H1 (cell line): ENCODE measurements at regions not wholly inside any gene's neighbourhood (a gene's known extent, or its start where the extent isn't known, plus 50 kb on each side); places are given as distances from the start of the nearest gene placed in this dataset.

ENCODE experiments used
- CTCF ChIA-PET: fragments of 300-600 bp; sonication (Branson Sonifier 250); formaldehyde crosslinking; loops from one replicate; lab custom pipeline; 2021; ENCODE audit not compliant: partially characterized antibody; lab: Charles Lee
- POLR2A ChIA-PET: fragments of 300-600 bp; sonication (Branson Sonifier 250); formaldehyde crosslinking; loops from one replicate; lab custom pipeline; 2021; ENCODE audit warnings: inconsistent platforms; ENCODE audit not compliant: partially characterized antibody; lab: Charles Lee
- DNase-seq, 2 experiments: peaks; one replicate each; pipeline versions ENCODE4 v3.0.0 to v3.0.0-alpha.2; 2010 to 2022; ENCODE audit warnings: low spot score in 2 of 2, low read depth in 1 of 2, mixed read lengths in 1 of 2
- FAIRE-seq: peaks from 2 replicates; lab custom pipeline; 2011; peaks lifted over from hg19 to GRCh38; lab: Jason Lieb, UNC
- H2AFZ ChIP-seq: 2 replicates; pipeline ENCODE4 v1.8.1; 2012; ENCODE audit warnings: low read length, inconsistent platforms
- H2AK5ac ChIP-seq: 2 replicates; pipeline ENCODE4 v1.6.1; 2013; ENCODE audit warnings: low read depth, low read length
- H2BK120ac ChIP-seq: replicated peaks from 2 replicates; pipeline ENCODE3; 2013; ENCODE audit warnings: low read depth, low read length, inconsistent platforms
- H2BK12ac ChIP-seq: 2 replicates; pipeline ENCODE4 v1.6.1; 2013; ENCODE audit warnings: low read depth, low read length
- H2BK15ac ChIP-seq: 2 replicates; pipeline ENCODE4 v1.6.1; 2013; ENCODE audit warnings: low read length
- H2BK20ac ChIP-seq: 2 replicates; pipeline ENCODE4 v1.6.1; 2013; ENCODE audit warnings: low read length
- H2BK5ac ChIP-seq: 2 replicates; pipeline ENCODE4 v1.6.1; 2013; ENCODE audit warnings: low read depth, low read length
- H3K14ac ChIP-seq: 2 replicates; pipeline ENCODE4 v1.6.1; 2013; ENCODE audit warnings: inconsistent platforms; ENCODE audit not compliant: insufficient read length
- H3K18ac ChIP-seq: 2 replicates; pipeline ENCODE4 v1.6.1; 2013; ENCODE audit warnings: low read length; ENCODE audit errors: extremely low read depth
- H3K23ac ChIP-seq: 2 replicates; pipeline ENCODE4 v1.6.1; 2013; ENCODE audit warnings: inconsistent platforms; ENCODE audit not compliant: insufficient read length
- H3K23me2 ChIP-seq: 2 replicates; pipeline ENCODE4 v1.6.1; 2013; ENCODE audit warnings: low read depth, low read length
- H3K27ac ChIP-seq: 2 replicates; pipeline ENCODE4 v1.6.1; 2011; ENCODE audit warnings: low read depth, low read length, inconsistent platforms
- H3K27me3 ChIP-seq, 4 experiments: replicated peaks in 1 of 4; 1 replicate in 1 of 4; 2 replicates in 3 of 4; pipeline versions ENCODE4 v1.6.1 to v1.8.1; 2011 to 2013; ENCODE audit warnings: low read length in 3 of 4, mild to moderate bottlenecking in 3 of 4, inconsistent platforms in 2 of 4, mixed read lengths in 2 of 4, moderate library complexity in 1 of 4; ENCODE audit not compliant: control insufficient read depth in 3 of 4, insufficient read depth in 3 of 4; ENCODE audit errors: extremely low read depth in 1 of 4
- H3K36me3 ChIP-seq, 4 experiments: 2 replicates each; pipeline versions ENCODE4 v1.6.1 to v1.8.1; 2011 to 2013; ENCODE audit warnings: mild to moderate bottlenecking in 4 of 4, low read length in 3 of 4, moderate library complexity in 2 of 4, control low read depth in 1 of 4, inconsistent platforms in 1 of 4; ENCODE audit not compliant: insufficient read depth in 4 of 4, control insufficient read depth in 2 of 4
- H3K4ac ChIP-seq: replicated peaks from 2 replicates; pipeline ENCODE3; 2013; ENCODE audit warnings: low read length, low read depth, mixed read lengths, inconsistent platforms; ENCODE audit not compliant: insufficient read length
- H3K4me1 ChIP-seq, 4 experiments: replicated peaks in 1 of 4; 1 replicate in 1 of 4; 2 replicates in 3 of 4; pipeline versions ENCODE4 v1.6.1 to v1.8.1; 2011 to 2013; ENCODE audit warnings: low read length in 3 of 4, inconsistent platforms in 2 of 4, mixed read lengths in 1 of 4; ENCODE audit not compliant: insufficient read depth in 4 of 4, control insufficient read depth in 3 of 4
- H3K4me2 ChIP-seq, 2 experiments: 2 replicates each; pipeline versions ENCODE4 v1.6.1 to v1.8.1; 2011 to 2013; ENCODE audit warnings: low read depth in 2 of 2, low read length in 2 of 2, control low read depth in 1 of 2, inconsistent platforms in 1 of 2, mild to moderate bottlenecking in 1 of 2; ENCODE audit not compliant: insufficient read depth in 1 of 2
- H3K4me3 ChIP-seq, 4 experiments: fragments of 200-600, 300-600 bp in 1 of 4; sonication (generic), shearing (Covaris generic), sonication (Bioruptor Twin) in 1 of 4; 2 replicates each; pipeline versions ENCODE4 v1.5.1 to v1.8.1; 2011 to 2016; ENCODE audit warnings: low read length in 4 of 4, low read depth in 3 of 4, control low read depth in 2 of 4, inconsistent platforms in 2 of 4, mild to moderate bottlenecking in 2 of 4, mixed read lengths in 1 of 4, moderate library complexity in 1 of 4; ENCODE audit not compliant: insufficient read depth in 2 of 4; ENCODE audit errors: extremely low read depth in 1 of 4
- H3K56ac ChIP-seq: replicated peaks from 2 replicates; pipeline ENCODE3; 2013; ENCODE audit warnings: low read depth, mild to moderate bottlenecking, mixed read lengths, low read length, inconsistent platforms; ENCODE audit not compliant: insufficient read length
- H3K79me1 ChIP-seq: 2 replicates; pipeline ENCODE4 v1.6.1; 2013; ENCODE audit warnings: low read depth, low read length, control low read depth
- H3K79me2 ChIP-seq, 2 experiments: 2 replicates each; pipeline versions ENCODE4 v1.6.1 to v1.8.1; 2012 to 2013; ENCODE audit warnings: low read length in 2 of 2, mild to moderate bottlenecking in 2 of 2, inconsistent platforms in 1 of 2; ENCODE audit not compliant: insufficient read depth in 2 of 2, control insufficient read depth in 1 of 2
- H3K9ac ChIP-seq, 4 experiments: replicated peaks in 1 of 4; 1 replicate in 1 of 4; 2 replicates in 3 of 4; pipeline versions ENCODE4 v1.6.1 to v1.8.1; 2011 to 2013; ENCODE audit warnings: low read depth in 3 of 4, low read length in 3 of 4, control low read depth in 2 of 4, mild to moderate bottlenecking in 2 of 4, moderate library complexity in 2 of 4, inconsistent platforms in 1 of 4; ENCODE audit errors: extremely low read depth in 1 of 4
- H3K9me3 ChIP-seq, 2 experiments: 2 replicates each; pipeline versions ENCODE4 v1.6.1 to v1.8.1; 2012 to 2013; ENCODE audit warnings: mild to moderate bottlenecking in 2 of 2, moderate library complexity in 2 of 2, control low read depth in 1 of 2, inconsistent platforms in 1 of 2, low read depth in 1 of 2, low read length in 1 of 2, mixed read lengths in 1 of 2; ENCODE audit not compliant: insufficient read depth in 2 of 2
- H4K20me1 ChIP-seq, 2 experiments: replicated peaks in 1 of 2; 2 replicates each; pipeline versions ENCODE3 to v1.8.1; 2011 to 2013; ENCODE audit warnings: inconsistent platforms in 2 of 2, low read length in 2 of 2, mild to moderate bottlenecking in 1 of 2; ENCODE audit not compliant: insufficient read depth in 2 of 2, control insufficient read depth in 1 of 2
- H4K5ac ChIP-seq: 2 replicates; pipeline ENCODE4 v1.6.1; 2013; ENCODE audit warnings: low read length, low read depth, mixed read lengths, inconsistent platforms; ENCODE audit not compliant: insufficient read length
- H4K8ac ChIP-seq: 2 replicates; pipeline ENCODE4 v1.8.0; 2013; ENCODE audit warnings: mild to moderate bottlenecking, moderate library complexity, low read length, inconsistent platforms; ENCODE audit not compliant: insufficient read depth; ENCODE audit errors: extremely low read depth
- H4K91ac ChIP-seq: replicated peaks from 2 replicates; pipeline ENCODE3; 2013; ENCODE audit warnings: low read length, mixed read lengths, inconsistent platforms; ENCODE audit not compliant: insufficient read length
- ATF2 ChIP-seq: IDR thresholded peaks from 2 replicates; pipeline ENCODE4 v1.6.1; 2012; ENCODE audit warnings: low read length, inconsistent platforms
- NRF1 ChIP-seq: IDR thresholded peaks from 2 replicates; pipeline ENCODE4 v1.6.1; 2011; ENCODE audit warnings: mild to moderate bottlenecking, low read depth, low read length, improper control_type of control experiment
- SP2 ChIP-seq: IDR thresholded peaks from 2 replicates; pipeline ENCODE4 v1.6.1; 2012; ENCODE audit warnings: mild to moderate bottlenecking, low read length, inconsistent platforms
- WGBS, 2 experiments: shearing (Covaris generic) in 1 of 2; methylation state at CpG; one replicate each; pipeline versions ENCODE4 v1.1.6 to v1.1.7; 2013 to 2015; ENCODE audit warnings: low lambda C conversion rate in 2 of 2, mixed read lengths in 2 of 2, inconsistent platforms in 1 of 2, low coverage in 1 of 2, missing lambda C conversion rate in 1 of 2; ENCODE audit not compliant: insufficient replicate concordance in 2 of 2, insufficient coverage in 1 of 2, insufficient read length in 1 of 2; ENCODE audit errors: extremely low coverage in 1 of 2, missing lambda C conversion rate in 1 of 2; 5-methylcytosine and 5-hydroxymethylcytosine counted together

- Histone ChIP-seq H4K20me1 (no peaks in the 10 kb centered on the region), H2BK15ac (no peak overlapping the region), H2AFZ (no peak overlapping the region), H3K4ac (no peak overlapping the region), H3K56ac (no peak overlapping the region), H2BK20ac (no peak overlapping the region), H2AK5ac (no peak overlapping the region), H3K79me2 (no peaks in the 10 kb centered on the region), H4K5ac (no peak overlapping the region), H2BK5ac (no peak overlapping the region), H3K27me3 (peaks cover 0 to 9% (median 4%) of the 10 kb centered on the region in 4 experiments; a peak in 4 of 7 replicates), H3K9me3 (no peaks in the 10 kb centered on the region), H3K23ac (no peak overlapping the region), H3K79me1 (no peaks in the 10 kb centered on the region), H3K36me3 (no peaks in the 10 kb centered on the region), H3K4me1 (peaks cover 0 to 5% (median 0%) of the 10 kb centered on the region in 4 experiments; a peak in 1 of 7 replicates), H3K4me3 (no peak overlapping the region), H3K27ac (no peak overlapping the region), H3K18ac (no peak overlapping the region), H2BK120ac (no peak overlapping the region), H4K91ac (no peak overlapping the region), H3K14ac (no peak overlapping the region), H3K9ac (no peak overlapping the region), H3K23me2 (no peaks in the 10 kb centered on the region; the same call in 1 of the 2 replicates), H2BK12ac (no peak overlapping the region), H3K4me2 (no peak overlapping the region), H4K8ac (no peak overlapping the region)
- POLR2A ChIA-PET = no interaction called here
- whole genome bisulfite sequencing, 2 experiments = 94% methylated on average over 2 of the region's 2 CpGs; no CpG with 5 or more reads in 1 of the 2 experiments
- no peak for TF ChIP-seq NRF1
- TF ChIP-seq ATF2 = no peak
- no peak for TF ChIP-seq SP2
- FAIRE-seq = no peak
- DNase-seq = no peak
- CTCF ChIA-PET = interaction anchor here (0.6 to 2.5 kb wide), 4 partner anchors 9 to 212 kb away, joined by 3 to 6 read pairs (median 3); no protein-coding TSS in a partner anchor
Measured at GRCh38 chr12:65734226-65734625, 90.1 kb upstream of the HMGA2 start.
